ENCODE measurements at regions not wholly inside any gene's neighbourhood (a gene's known extent, or its start where the extent isn't known, plus 50 kb on each side); places are given as distances from the start of the nearest gene placed in this dataset.

DNA sequence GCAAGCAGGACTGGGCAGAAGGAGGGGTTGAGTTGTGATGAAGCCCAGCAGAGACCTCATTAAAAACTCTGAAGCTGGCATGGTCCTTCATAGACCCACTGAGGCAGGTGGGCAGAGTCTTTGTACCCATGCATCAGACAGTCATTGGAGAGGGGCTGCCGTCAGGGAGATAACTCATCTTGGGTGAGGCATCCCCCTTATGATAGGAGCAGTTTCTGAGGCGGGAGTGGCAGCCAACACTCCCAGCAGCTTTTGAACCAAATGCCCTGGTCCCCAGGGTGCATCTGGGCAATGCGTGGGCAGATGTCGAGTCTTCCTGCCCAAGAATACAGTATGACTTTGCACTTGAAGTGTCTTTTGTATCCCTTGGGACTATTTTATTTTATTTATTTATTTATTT lies 68.1 kb downstream of the HTR5A start:
- DNase-seq = no peak

DNA sequence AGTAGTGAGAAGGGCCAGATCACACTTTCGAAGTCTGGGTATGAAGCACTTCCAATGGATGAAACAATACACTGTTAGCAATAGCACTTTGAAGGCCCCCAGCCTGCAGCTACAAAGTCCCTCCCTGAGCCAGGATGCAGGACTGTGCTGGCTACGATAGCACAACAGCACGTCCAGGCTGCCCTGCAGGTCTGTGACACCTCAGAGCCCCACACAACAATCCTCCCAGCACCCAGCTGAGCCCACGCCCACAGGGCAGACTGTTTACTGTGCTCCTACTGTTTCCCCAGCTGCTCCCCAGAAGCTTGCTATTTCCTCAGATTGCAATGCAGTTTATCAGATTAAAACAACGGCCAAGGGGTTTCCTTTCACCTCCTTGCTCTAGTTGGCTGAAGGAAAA lies 71.4 kb downstream of the HTR5A start:
- no peak for DNase-seq

DNA sequence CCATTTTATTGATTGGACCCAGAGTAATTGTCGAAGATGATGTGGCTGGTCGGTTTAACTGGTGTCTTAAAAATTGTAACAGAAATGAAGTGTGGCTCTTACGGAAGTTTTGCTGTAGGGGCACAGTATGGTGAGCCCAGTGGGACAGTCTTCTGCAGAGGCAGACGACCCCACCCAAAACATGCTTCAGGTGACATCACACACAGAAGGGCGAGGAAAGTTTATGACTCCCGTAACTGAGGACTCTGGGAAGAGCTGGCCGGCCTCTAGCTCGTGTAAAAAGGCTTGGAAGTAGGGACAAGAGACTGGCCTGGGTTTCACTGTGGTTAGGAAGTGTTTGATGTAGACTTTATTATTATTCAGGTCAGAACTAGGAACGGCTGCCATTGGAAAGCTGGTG lies 73.3 kb downstream of the HTR5A start:
- DNase-seq = no peak

DNA sequence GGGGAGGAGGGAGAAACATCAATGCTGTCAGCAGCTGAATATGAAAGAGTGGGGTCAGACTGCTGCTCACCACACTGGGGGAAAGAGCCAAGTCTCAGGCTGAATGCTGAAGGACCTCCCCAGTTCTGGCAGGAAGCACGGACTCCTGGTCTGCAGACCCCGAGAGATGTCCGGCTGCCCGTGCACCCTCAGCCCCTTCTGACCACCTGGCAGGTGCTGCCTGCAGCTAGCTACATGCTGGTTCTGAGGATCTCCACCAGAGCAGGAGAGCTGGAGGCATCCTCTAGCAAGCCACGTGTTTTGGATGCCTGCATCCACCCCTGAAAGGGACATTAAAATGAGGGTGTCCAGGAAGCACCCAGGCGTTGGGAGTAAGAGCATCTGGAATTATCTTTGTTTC lies 74.2 kb downstream of the HTR5A start:
- no peak for DNase-seq

DNA sequence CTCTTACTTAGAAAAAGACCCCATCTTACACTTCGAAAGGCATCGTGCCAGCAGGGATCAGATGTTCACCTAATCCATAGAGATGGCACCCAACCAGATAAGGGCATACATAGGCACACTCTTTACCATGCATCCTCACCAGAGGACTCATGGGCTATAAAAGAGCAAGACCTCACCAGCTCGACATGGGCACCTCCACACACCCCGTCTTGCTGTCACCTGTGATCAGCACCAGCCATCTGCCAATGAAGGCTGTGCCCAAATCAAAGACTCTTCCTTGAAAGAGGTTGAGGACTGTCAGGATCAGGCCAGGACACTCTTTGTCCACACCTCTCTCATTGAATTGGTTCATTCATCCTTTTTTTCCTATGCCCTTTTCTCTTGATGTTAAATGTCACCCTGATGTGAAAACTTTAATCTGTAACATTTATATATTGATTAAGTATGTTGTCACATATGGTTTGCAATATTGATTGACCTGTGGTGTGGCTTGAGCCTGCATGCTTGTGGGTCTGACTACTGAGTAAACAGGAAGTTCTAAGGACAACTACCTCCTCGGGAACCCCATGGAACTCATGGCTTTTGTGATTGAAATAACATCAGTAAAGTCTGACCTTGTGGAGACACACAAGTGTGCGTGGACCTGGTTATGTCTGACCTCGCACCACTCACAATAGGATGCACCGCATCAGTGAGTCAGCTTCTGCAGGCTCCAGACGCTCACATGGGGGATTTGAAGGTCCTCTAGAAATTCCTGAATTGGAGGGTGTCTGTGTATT lies 75.5 kb downstream of the HTR5A start:
- DNase-seq = no peak

DNA sequence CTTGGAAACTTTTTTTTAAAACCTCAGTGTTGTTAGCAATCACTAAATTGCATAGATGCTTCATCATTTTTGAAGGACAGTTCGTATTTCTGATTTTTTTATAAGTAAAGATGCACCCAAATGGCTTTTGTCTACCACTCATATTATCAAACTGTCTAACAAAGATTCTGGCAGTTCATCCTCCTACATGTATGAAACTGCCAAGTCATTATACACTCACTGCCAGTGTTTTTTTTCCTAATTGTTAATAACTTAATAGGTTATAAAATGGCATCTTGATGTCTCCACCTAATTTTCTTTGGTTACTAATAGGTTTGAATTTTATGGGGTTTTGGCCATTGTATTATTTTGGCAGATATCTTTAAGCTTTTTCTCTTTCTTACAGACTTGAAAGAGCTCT lies 77.0 kb downstream of the HTR5A start:
- DNase-seq = no peak

DNA sequence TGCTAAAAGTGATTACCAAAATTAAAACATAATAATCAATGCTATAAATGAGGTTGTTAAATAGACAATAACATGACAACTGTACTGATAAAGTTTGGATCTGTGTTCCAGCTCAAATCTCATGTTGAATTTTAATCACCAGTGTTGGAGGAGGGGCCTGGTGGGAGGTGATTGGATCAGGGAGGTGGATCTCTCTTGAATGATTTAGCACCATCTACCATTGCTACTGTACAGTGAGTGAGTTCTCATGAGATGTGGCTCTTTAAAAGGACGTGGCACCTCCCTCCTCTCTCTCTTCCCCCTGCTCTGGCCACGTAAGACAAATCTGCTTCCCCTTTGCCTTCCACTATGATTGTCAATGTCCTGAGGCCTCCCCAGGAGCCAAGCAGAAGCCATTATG lies 77.5 kb downstream of the HTR5A start:
- no peak for DNase-seq

DNA sequence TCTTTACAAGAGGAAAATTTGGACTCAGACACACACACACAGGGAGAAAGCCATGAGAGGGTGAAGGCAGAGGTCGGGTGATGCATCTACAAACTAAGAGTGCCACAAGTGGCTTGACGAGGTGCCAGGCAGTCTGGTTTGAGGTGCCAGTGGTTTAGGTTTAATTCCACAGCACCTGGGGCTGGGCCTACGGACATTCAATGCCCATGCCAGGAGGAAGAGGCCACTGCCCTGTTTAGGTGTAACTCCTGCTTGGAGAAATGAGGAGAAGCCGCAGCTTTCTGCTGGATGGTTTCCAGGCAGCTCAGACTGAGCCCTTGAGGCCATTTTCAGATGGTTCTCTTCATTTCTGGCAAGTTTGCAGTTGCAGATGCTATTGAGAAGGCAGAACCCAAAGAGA lies 83.6 kb downstream of the HTR5A start:
- no peak for DNase-seq

DNA sequence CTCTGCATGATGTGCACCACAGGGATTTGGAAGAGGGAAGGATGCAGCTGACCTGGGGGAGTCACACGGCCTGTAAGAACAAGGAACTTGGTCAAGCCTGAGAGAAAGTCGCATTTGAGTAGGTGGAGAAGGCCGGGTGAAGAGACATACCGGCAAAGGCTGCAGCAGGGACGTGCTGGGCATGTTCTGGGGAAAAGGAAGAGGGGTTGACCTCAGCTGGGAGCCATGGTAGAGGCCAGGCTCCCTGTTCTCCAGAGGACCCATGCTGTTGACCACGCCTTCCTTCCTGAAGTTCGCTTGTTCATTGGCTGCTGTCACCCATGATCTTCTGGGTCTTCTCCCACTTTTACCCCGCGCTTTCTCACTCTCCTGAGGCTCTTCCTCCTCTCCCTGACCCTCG lies 84.5 kb downstream of the HTR5A start:
- DNase-seq = no peak

DNA sequence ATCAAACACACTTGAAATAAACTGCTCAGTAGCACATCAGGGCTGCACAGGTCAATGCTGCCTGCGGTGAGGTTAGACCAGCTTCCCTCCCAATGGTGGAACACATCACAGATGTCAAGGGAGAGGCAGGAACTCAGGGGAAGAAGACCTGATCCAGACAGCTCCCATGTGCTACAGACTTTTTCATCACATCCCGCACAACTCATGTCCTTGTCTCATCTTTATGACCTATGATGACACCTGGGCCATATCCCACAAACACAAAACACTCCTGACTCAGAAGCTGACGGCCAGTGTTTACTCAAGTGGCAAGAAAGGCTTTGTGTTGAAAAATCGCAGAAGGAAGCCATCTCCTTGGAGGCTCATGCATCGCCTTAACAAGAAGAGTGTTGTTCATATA lies 91.6 kb downstream of the HTR5A start:
- DNase-seq = no peak

DNA sequence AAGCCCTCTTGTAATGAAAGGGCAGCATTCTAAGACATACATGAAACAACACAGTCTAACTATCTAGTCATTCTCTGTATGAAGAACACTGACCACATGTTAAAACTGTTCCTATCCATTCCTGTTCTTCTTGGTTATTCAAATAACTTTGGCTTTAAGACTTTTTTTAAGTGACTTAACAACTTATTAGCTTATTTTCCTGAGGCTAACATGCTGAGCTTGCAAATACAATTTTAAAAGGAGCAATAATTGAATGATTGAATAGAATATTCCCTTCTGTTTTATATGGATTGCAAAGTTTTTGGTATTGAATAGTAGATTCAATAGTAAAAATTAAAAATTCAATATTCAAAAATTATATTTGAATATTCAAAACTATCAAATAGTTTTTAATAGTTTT lies 92.3 kb downstream of the HTR5A start:
- no peak for DNase-seq

DNA sequence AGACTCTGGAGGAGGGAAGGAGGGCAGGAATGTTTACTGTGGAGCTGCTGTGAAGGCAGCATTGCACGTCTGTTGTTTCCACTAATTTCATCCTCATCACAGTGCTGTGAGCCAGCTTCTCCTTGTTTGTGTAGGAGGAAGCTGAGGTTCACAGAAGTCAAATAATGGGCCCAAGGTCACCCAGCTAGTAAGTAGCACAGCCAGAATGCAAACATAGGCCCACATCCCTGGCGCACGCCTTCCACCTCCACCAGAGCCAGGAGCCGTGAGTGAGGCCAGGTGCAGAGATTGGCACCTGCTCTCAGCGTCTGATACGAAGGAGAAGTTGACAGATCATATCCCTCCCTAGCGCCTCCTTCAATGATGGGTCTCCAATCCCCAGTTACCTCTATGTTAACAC lies 93.6 kb downstream of the HTR5A start:
- DNase-seq = no peak

DNA sequence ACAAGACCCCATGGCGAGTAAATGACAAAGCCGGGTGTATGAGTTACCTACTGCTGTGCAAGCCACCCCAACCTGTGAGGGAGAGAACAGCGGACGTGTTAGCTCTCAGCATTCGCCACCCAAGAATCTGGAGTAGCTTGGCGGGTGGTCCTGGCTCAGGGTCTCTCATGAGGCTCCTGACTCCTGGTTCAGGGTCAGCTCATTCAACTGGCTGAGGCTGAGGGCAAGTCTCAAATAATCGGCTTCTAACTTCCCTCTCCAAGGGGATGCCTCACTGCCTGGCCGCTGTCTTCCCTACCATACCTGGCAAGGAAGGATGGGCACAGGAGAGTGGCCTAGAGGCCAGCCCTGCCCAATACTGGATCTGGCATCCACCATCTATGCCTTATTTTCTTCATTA lies 94.2 kb downstream of the HTR5A start:
- no peak for DNase-seq

DNA sequence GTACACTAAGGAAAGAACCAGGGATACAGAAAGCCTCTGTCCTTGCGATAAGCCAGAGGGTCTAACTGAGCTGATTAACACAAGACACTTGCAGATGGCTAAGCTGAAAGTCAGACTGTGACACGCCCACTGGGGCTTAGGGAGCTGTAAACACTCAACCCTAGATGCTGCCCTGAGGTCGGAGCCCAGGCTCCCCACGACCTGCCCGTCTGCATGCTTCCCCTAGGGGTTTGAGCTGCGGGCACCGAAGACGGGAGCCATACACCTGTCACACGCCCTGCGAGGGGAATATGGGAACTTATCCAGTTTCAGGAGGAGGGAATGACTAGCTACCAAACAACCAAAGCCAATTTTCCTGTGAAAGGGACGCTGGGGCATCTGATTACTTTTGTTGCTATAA lies 96.0 kb downstream of the HTR5A start:
- DNase-seq = no peak

DNA sequence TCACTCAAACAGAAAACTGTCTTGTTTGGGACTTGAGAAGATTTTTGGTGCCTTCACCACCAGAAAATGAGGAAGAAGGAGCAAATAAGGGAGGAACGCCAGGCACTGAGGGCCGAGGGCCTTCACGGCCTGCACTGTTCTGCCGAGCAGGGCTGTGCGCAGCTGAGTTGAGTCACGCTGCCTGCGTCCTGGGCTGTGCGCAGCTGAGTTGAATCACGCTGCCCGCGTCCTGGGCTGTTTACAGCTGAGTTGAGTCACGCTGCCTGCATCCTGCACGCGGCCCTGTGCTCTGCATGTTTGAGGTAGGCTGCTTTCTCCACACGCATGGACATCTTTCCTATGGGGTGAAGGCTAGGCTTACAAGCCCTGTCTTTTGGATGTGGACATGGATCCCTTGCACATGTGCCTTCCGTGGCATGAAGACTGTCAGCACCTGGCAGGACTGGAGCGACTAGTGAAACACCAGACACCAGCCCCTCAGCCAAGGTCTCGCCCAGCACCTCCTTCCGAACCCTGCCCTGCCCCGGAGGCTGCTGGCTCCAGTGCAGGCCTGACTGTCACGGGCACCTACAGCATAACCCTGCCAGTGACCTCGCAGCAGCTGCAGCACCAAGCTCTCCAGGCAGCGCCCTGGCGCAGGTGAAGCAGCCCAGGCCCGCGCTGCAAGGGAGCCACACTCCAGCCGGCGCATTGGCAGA lies 96.7 kb downstream of the HTR5A start:
- DNase-seq = no peak

DNA sequence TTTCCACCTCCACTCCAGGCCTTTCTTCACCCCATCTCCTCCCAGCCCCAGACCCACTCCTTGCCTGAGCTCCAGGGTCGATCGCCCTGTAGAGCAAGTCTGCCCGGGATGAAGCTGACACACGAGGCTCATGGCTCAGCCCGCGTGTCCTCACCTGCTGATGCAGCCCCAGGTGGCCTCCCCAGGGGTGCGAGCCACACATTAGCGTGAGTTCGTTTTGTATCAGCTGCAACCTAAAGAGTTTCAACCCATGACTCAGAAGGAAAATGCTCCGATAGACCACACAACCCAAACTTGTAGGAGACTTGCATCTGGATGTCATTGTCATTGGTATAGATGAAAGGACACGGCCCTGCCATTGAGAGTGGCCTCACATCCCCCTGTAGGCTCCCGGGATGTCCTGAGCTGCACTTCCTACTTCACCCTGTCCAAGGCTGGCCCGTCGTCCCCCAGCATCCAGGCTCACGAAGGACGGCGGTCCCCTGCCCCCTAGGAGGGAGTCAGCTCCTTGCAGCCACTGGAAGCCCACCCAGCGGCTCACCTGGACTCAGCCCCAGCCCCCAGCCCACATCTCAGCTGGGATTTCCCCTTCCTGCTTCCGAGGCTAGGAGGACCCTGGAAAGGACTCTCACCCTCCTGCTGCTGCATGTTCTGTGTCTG lies 97.7 kb downstream of the HTR5A start:
- DNase-seq = no peak

DNA sequence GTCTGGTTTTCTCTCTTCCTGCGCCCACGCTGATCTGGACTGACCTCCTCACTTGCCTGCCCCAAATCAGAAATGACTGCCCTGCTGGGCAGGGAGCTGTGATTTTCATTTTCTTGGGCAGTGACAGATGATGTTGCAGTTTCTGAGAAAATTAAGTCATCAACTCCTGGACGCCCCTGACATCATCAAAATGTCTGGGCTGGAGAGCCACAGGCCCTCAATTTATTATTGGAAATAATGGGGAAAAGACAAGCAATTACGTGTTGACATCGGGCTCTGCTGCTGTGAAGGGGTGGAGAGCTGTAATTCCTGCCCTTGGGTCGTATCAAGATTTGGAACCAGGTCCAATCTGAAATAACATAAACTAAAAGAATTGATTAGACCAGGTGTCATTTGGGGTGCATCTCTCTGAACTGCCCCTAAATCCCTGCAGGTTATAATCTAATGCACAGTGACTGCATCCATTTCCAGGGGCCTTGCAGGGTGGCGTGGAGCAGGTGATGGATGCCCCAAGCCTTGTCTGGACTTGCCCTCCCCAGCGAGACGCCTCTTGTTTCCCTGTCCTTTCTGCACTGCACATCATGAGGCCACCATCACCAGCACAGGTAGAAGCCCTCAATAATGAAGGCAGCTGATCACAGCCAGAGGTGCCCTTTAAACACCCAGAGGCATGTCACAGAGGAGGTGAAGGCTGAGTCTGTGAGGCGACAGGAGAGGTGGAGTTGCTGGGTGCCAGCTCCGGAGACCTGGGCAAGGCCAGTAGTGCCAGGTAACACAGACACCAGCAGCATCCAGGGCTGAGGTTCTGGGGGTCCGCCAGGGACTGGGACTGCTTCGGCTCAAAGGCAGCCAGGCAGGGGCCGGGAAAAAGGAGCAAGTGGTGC lies 98.7 kb downstream of the HTR5A start:
- DNase-seq = no peak

DNA sequence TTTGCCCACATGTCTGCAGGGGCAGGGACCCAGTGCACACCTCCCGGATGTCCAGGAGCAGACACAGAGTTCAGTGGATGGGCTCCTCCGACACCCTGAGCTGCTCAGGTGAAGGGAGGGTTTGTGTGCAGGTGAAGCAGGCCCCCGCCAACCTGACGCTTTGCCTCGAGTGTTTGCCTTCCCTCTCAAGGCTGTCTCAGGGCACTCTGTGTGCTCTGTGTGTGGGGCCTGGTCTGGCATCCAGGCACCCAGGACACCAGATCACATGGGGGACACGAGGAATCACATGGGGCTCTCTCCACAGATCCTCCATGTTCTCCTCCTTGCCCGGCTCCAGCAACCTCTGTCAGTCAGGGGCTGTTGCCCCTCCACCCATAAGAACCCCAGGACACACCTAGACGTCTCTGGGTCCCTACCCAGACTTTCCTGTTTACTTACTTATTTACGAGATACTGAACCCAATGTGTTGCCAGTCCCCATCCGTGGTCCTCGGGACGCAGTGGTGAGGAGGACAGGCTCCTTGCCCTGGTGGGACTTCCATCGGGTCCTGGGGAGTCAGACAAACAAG lies 99.5 kb downstream of the HTR5A start:
- DNase-seq = no peak

DNA sequence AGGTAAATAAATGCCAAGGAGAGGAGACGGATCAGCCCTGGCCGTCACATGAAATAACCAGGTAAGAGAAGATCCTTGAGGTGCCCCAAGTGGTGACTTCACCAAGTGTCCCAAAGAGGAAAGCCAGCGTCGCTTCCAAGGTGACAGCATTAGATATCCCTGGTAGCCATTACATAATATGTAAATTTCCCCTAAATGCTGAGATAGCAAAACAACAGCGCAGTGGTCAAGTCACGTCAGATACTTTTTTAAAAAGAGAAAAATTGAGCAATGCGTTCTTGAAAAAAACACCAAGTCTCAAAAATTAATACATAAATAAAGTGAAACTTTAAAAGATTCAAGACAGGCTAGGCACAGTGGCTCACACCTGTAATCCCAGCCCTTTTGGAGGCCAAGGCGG lies 100.2 kb downstream of the HTR5A start:
- DNase-seq = no peak

DNA sequence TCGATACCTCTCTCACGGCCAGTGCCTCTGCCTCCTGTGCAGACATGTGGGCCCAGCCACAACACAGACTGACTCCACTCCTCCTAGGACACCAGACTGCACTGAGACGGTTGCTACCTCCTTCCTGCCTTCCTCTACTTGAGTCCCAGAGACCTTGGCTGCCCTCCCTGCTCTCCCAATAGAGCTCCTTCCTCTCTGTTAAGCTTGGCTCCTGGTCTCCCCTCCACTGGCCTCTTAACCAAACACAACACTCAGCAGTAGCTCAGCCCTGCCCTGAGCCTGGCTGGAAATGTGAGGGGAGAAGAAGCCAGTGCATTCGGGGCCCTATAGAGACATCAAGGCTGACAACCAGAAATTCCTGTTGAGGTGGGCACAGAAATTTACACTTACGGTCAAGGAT lies 102.0 kb downstream of the HTR5A start:
- no peak for DNase-seq

DNA sequence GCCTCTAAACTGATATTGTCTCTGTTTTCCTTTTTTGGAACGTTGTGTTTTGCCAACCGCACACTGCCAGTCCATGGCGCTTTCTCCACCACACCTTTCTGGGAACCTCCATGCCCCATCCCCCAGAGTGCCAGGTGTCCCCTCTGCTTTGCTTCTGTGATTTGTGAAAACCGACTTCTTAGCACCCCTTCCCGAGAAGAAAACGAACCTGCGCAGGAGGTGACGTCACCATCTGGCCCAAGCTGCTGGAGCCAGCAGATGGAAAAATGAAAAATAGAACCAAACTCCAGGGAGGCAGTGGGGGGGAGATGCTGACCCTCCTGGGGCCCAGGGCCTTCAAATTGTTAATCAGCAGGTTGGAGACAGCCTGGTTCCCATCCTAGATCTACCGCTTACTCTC lies 103.8 kb downstream of the HTR5A start:
- no peak for DNase-seq

DNA sequence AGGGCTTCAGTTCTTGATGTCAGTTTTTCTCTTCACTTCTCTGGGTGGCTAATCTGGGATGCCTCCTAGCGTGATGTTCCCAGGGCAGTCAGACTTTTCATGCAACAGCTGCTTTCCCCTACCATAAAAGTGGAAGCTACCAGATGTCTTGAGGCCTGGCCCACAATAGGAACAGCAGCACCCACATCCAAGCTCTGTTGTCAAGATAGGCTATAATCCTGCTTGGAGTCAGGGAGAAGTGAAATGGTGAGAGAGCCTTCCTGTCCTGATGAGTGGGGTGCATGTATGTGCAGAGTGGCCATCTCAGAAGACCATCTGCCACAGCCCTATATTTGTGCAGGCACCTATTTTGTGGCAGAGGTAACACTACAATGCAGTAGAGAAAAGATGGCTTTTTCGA lies 108.0 kb downstream of the HTR5A start:
- DNase-seq = no peak

DNA sequence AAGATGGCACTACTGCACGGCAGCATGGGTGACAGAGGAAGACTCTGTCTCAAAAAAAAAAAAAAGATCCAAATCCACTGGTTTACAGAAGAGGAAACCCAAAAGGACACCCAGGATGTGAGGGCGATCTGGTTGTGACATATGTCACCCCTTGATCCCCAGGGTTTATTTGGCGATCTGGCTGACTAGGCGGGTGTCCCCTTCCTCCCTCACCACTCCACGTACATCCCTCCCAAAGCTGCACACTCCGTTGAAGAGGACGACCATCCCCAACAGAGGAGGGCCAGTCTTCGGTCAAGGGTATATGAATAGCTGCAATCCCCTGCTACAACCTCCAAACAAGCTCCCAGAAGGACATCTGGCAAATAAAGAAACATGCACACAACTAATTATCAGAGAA lies 111.6 kb downstream of the HTR5A start:
- DNase-seq = no peak

Measured in CD4-positive, alpha-beta T cell treated with Interleukin-21 for 1 hour (primary cell).